PC-9 (cell line): ENCODE measurements at regions not wholly inside any gene's neighbourhood (a gene's known extent, or its start where the extent isn't known, plus 50 kb on each side); places are given as distances from the start of the nearest gene placed in this dataset.

Experiments used
- EZH2 ChIP-seq: fragments of 200-600 bp; sonication (generic); IDR thresholded peaks from 2 replicates; pipeline ENCODE4 v1.8.0; 2017; ENCODE audit warnings: antibody characterized with exemption, low read depth
- TF ChIP-seq, protein P1 (sequence below): fragments of 200-600 bp; sonication (generic); conservative IDR thresholded peaks from 2 replicates; pipeline ENCODE4 v1.6.1; 2017; ENCODE audit warnings: mixed run types, antibody characterized with exemption, mild to moderate bottlenecking, moderate library complexity

DNA sequence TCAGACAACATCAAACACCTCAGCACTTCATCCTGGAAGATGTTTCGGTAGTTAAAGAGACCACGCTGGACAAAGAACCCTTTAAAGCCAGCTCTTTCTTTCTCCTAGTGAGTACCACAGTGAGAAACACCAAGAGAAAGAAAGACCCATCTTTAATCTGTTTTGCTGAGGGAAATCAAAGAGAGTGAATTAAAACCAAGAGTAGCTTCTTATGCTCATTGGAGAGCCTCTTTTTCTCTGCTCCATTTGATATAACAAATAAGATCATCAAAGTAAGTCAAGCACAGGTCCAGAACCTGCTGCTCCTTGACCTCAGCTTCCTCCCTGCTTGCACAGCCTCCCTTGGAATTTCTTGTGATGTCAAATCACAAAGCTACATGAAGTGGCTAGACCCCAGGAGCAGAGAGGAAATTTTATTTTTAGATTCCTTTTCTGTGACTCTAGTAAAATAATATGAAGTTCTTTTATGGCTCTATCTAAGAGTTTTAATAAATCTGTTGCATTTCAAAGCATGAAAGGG, 436.4 kb downstream of the C3orf38 start:
- no peak for TF ChIP-seq EZH2
- TF ChIP-seq, protein P1, sequence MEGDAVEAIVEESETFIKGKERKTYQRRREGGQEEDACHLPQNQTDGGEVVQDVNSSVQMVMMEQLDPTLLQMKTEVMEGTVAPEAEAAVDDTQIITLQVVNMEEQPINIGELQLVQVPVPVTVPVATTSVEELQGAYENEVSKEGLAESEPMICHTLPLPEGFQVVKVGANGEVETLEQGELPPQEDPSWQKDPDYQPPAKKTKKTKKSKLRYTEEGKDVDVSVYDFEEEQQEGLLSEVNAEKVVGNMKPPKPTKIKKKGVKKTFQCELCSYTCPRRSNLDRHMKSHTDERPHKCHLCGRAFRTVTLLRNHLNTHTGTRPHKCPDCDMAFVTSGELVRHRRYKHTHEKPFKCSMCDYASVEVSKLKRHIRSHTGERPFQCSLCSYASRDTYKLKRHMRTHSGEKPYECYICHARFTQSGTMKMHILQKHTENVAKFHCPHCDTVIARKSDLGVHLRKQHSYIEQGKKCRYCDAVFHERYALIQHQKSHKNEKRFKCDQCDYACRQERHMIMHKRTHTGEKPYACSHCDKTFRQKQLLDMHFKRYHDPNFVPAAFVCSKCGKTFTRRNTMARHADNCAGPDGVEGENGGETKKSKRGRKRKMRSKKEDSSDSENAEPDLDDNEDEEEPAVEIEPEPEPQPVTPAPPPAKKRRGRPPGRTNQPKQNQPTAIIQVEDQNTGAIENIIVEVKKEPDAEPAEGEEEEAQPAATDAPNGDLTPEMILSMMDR: no peak
